Uterus (tissue), 3 donors: ENCODE measurements at regions not wholly inside any gene's neighbourhood (a gene's known extent, or its start where the extent isn't known, plus 50 kb on each side); places are given as distances from the start of the nearest gene placed in this dataset.

Experiments
- DNase-seq, 2 donors: peaks; one replicate each; pipeline ENCODE4 v3.0.0-alpha.2; 2019 to 2020
- H3K27ac ChIP-seq, 2 donors: fragments of 200-600 bp; sonication (generic); 1 replicate in 1 of 2; 2 replicates in 1 of 2; pipeline ENCODE4 v1.5.1; 2016 to 2018
- H3K27me3 ChIP-seq, 2 donors: fragments of 200-600 bp; sonication (generic); one replicate each; pipeline ENCODE4 v1.5.1; 2018 to 2019; ENCODE audit warnings: control low read depth in 1 of 2
- H3K36me3 ChIP-seq, 2 donors: fragments of 200-600 bp; sonication (generic); one replicate each; pipeline ENCODE4 v1.5.1; 2019; ENCODE audit warnings: control low read depth in 1 of 2
- H3K4me1 ChIP-seq, 2 donors: fragments of 200-600 bp; sonication (generic); one replicate each; pipeline ENCODE4 v1.5.1; 2018 to 2019; ENCODE audit warnings: control low read depth in 1 of 2
- H3K4me3 ChIP-seq, 2 donors: fragments of 200-600 bp; sonication (generic); 1 replicate in 1 of 2; 2 replicates in 1 of 2; pipeline ENCODE4 v1.5.1; 2018 to 2019; ENCODE audit warnings: mild to moderate bottlenecking in 1 of 2
- H3K9me3 ChIP-seq, 2 donors: fragments of 200-600 bp; sonication (generic); one replicate each; pipeline ENCODE4 v1.5.1; 2019; ENCODE audit warnings: control low read depth in 1 of 2
- POLR2A ChIP-seq, 2 donors: fragments of 450-650 bp; IDR thresholded peaks; one replicate each; pipeline ENCODE4 v1.6.1; 2016; ENCODE audit warnings: antibody characterized with exemption in 2 of 2, mild to moderate bottlenecking in 1 of 2, moderate library complexity in 1 of 2
- intact Hi-C: fragments of 100-400 bp; cut with DNase I; formaldehyde crosslinking; loops from one replicate; pipeline ENCODE4 v1.15.1; 2023; ENCODE audit warnings: low total_unique reads
- TF ChIP-seq, protein P1 (sequence below), 4 experiments: fragments of 200-600 bp in 2 of 4; fragments of 450-650 bp in 2 of 4; sonication (generic) in 2 of 4; IDR thresholded peaks; one replicate each; pipeline ENCODE4 v1.5.1; 2016 to 2019; ENCODE audit warnings: antibody characterized with exemption in 4 of 4, mild to moderate bottlenecking in 2 of 4, moderate library complexity in 1 of 4
- donor health status: DM: yes; HTN: yes; CAD: no.

DNA sequence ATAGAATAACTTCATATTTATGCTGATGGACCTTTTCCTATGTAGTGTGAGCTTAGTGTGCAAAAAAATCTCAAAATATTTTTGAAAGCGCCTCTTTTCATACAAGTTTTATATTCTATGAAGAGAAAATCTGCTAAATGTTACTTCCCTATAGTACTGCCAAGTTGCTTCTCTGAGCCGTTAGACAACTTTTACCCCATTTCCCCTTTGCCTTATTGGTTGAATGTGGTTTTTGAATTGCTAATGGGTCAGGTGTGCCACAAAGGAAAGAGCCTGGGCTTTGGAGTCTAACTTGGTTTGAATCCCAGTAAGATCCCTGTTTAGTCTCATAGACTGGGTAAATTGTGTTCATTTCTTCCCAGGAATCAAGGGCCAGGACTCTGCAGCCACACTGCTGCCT, 261.5 kb downstream of the SNX10 start:
- no peaks in the 10 kb centered on the region for H3K9me3 ChIP-seq
- intact Hi-C loops, result no loop called here
- H3K27me3 ChIP-seq, result no peaks in the 10 kb centered on the region
- DNase-seq, result no peak
- H3K4me1 ChIP-seq, result no peaks in the 10 kb centered on the region
- no peak overlapping the region for H3K27ac ChIP-seq
- H3K4me3 ChIP-seq, result no peak overlapping the region
- no peak for TF ChIP-seq POLR2A (IDR thresholded peaks at IDR 0.05)
- TF ChIP-seq, protein P1, sequence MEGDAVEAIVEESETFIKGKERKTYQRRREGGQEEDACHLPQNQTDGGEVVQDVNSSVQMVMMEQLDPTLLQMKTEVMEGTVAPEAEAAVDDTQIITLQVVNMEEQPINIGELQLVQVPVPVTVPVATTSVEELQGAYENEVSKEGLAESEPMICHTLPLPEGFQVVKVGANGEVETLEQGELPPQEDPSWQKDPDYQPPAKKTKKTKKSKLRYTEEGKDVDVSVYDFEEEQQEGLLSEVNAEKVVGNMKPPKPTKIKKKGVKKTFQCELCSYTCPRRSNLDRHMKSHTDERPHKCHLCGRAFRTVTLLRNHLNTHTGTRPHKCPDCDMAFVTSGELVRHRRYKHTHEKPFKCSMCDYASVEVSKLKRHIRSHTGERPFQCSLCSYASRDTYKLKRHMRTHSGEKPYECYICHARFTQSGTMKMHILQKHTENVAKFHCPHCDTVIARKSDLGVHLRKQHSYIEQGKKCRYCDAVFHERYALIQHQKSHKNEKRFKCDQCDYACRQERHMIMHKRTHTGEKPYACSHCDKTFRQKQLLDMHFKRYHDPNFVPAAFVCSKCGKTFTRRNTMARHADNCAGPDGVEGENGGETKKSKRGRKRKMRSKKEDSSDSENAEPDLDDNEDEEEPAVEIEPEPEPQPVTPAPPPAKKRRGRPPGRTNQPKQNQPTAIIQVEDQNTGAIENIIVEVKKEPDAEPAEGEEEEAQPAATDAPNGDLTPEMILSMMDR (IDR thresholded peaks at IDR 0.05), result no peak
- H3K36me3 ChIP-seq, result no peaks in the 10 kb centered on the region

DNA sequence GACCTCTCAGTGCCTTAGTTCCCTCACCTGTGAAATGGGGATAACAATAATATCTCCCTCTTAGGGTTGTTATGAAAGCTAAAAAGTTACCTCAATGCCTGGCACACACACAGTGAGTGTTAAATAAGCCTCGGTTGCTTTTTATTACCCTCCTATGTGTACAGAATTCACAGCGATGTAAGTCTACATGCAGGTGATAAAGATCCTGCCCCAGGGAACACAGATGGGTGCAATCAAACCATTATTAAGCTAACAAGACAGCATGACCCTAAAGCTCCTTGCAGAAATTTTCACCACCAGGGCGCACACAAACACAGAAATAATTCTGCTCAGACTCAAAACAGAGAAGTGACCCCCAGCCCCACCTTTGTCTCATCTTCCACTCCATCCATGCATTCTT, 261.9 kb downstream of the SNX10 start:
- no peak overlapping the region for H3K27ac ChIP-seq
- no peak overlapping the region for H3K4me3 ChIP-seq
- intact Hi-C loops, result no loop called here
- no peaks in the 10 kb centered on the region for H3K9me3 ChIP-seq
- H3K36me3 ChIP-seq, result no peaks in the 10 kb centered on the region
- no peak for TF ChIP-seq POLR2A (IDR thresholded peaks at IDR 0.05)
- TF ChIP-seq, protein P1 (IDR thresholded peaks at IDR 0.05), result no peak
- no peak for DNase-seq
- no peaks in the 10 kb centered on the region for H3K27me3 ChIP-seq
- no peaks in the 10 kb centered on the region for H3K4me1 ChIP-seq

DNA sequence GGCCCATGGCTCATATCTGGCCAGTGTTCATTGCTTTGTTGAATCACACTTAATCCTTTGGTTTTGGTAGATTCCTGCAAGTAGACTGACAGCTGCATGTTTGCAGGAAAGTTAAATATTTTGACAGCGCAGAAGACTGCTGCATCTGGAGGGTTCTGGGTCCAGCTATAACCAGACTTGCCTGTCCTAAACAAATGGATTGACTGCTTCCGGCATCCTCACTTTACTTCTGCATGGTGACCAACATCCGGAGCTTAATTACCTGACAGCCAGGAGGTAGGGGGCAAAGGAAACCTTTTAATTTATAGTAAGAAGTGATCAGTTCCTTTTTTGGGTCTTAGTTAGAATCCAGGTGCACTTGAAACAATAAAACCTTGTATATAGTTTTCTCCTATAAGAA, 263.3 kb downstream of the SNX10 start:
- Histone ChIP-seq H3K4me1 (no peaks in the 10 kb centered on the region), H3K27me3 (no peaks in the 10 kb centered on the region), H3K4me3 (no peak overlapping the region), H3K27ac (no peak overlapping the region), H3K9me3 (no peaks in the 10 kb centered on the region), H3K36me3 (no peaks in the 10 kb centered on the region)
- DNase-seq, result no peak
- intact Hi-C loops, result no loop called here
- TF ChIP-seq, protein P1 (IDR thresholded peaks at IDR 0.05), result no peak
- TF ChIP-seq POLR2A (IDR thresholded peaks at IDR 0.05), result no peak

DNA sequence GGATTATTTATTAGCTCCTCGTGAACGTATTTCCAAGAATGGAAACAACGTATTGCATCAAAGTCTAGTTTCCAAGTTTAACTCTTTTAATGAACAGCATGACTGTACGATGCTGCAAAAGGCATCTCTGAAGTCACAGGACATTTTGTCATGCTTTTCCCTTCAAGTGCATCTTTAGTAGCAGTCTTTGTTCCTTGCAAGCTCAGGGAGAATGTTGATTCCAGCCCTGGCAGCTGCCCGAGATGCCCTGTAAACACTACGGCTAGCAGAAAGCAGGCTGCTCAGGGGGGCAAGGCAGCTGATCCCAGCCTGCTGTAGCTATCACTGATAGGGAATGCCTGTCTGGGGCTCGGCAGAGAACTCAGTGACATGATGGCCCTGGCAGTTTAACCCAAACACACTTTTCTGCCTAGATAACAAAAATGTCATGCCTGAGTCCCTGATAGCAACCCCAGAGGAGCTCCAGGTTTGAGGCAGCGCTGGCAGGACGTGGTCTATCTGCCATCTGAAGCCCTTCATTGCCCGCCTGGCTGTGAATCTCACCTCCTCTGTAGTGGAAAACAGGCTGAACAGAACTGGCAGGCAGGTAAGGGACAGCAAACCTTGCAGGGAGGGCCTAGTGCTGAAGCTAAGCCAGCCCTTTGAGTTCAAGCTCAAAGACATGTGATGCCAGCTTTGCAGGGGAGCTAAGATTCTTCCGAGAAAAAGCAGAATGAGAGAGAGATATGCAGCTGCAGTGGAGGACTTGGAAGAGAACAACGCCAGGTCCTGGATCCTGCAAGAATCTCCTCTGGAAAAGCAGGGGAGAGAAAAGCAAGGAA, 264.6 kb downstream of the SNX10 start:
- intact Hi-C loops, result no loop called here
- no peaks in the 10 kb centered on the region for H3K36me3 ChIP-seq
- H3K27me3 ChIP-seq, result no peaks in the 10 kb centered on the region
- no peaks in the 10 kb centered on the region for H3K4me1 ChIP-seq
- TF ChIP-seq, protein P1 (IDR thresholded peaks at IDR 0.05), result no peak
- no peak for TF ChIP-seq POLR2A (IDR thresholded peaks at IDR 0.05)
- DNase-seq, result no peak
- H3K9me3 ChIP-seq, result no peaks in the 10 kb centered on the region
- H3K4me3 ChIP-seq, result no peak overlapping the region
- H3K27ac ChIP-seq, result no peak overlapping the region

DNA sequence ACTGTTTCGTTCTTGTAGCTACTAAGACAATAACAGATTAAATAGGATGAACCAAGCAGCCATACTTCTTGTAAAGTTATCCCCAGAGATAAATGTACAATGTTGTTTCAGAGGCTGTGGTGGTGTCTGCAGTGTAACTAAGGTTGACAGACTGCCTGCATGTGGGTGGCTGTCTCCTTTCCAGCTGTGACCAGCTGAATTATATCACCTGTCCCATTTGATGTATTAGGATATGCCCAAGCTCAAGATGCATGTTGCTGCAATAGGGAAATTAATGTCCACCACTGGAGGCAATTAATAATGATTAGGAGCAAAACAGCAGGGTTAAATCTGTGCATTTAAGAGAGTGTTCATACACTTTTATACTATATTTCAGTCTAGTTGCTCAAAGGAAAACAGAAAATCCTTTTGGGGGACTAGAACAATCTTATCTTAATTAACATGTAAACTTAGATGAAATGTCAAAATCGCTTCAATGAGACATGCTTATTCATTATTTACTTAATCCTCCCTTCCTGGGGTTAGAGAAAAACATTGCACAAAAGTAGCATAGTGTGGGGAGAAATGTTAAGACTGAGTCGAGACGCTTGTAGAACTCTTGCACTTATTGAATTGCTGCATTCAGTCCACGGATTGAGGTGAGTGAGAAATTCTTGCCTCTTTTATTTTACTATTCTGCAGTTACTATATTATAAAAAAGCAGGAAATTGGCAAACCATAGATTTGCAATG, 269.0 kb downstream of the SNX10 start:
- no peaks in the 10 kb centered on the region for H3K9me3 ChIP-seq
- no peaks in the 10 kb centered on the region for H3K36me3 ChIP-seq
- H3K4me1 ChIP-seq, result no peaks in the 10 kb centered on the region
- no peak for TF ChIP-seq POLR2A (IDR thresholded peaks at IDR 0.05)
- TF ChIP-seq, protein P1 (IDR thresholded peaks at IDR 0.05), result no peak
- intact Hi-C loops, result no loop called here
- H3K27ac ChIP-seq, result no peak overlapping the region
- H3K27me3 ChIP-seq, result no peaks in the 10 kb centered on the region
- H3K4me3 ChIP-seq, result no peak overlapping the region
- DNase-seq, result no peak
